D721Med (cell line): ENCODE measurements at regions not wholly inside any gene's neighbourhood (a gene's known extent, or its start where the extent isn't known, plus 50 kb on each side); places are given as distances from the start of the nearest gene placed in this dataset.

Experiments used
- DNase-seq: peaks from one replicate; pipeline ENCODE4 v3.0.0; 2011; ENCODE audit warnings: low spot score; ENCODE audit not compliant: insufficient read length
- FAIRE-seq: peaks from 2 replicates; lab custom pipeline; 2011; peaks lifted over from hg19 to GRCh38; lab: Jason Lieb, UNC
- CTCF ChIP-seq: IDR thresholded peaks from 2 replicates; pipeline ENCODE4 v1.5.1; 2012; ENCODE audit warnings: mild to moderate bottlenecking, control low read depth; ENCODE audit not compliant: insufficient read depth; ENCODE audit errors: missing control alignments

- FAIRE-seq (no peak), DNase-seq (no peak)
- no peak for TF ChIP-seq CTCF
Observed at GRCh38 chr9:7906783-7907550, 107.4 kb upstream of the DMAC1 start.

GRCh38 chr9:7901621-7902020 lies 102.0 kb upstream of the DMAC1 start:
- DNase-seq: no peak
- no peak for FAIRE-seq
- no peak for TF ChIP-seq CTCF

- DNase-seq (no peak), FAIRE-seq (no peak)
- no peak for TF ChIP-seq CTCF
Observed at GRCh38 chr9:7900541-7900940, 101.0 kb upstream of the DMAC1 start.

GRCh38 chr9:7899753-7900152 lies 100.2 kb upstream of the DMAC1 start:
- FAIRE-seq (no peak), DNase-seq (no peak)
- no peak for TF ChIP-seq CTCF

GRCh38 chr9:7894231-7894630 lies 94.7 kb upstream of the DMAC1 start:
- FAIRE-seq: no peak
- no peak for DNase-seq
- no peak for TF ChIP-seq CTCF

- no peak for TF ChIP-seq CTCF
- no peak for FAIRE-seq
- no peak for DNase-seq
Observed at GRCh38 chr9:7892975-7893374, 93.4 kb upstream of the DMAC1 start.

- FAIRE-seq (peak; percentile 38), DNase-seq (peak; percentile 10)
- TF ChIP-seq CTCF: no peak
Observed at GRCh38 chr9:7879551-7880245, 80.1 kb upstream of the DMAC1 start.
